ENCODE measurements at regions not wholly inside any gene's neighbourhood (a gene's known extent, or its start where the extent isn't known, plus 50 kb on each side); places are given as distances from the start of the nearest gene placed in this dataset.

DNA sequence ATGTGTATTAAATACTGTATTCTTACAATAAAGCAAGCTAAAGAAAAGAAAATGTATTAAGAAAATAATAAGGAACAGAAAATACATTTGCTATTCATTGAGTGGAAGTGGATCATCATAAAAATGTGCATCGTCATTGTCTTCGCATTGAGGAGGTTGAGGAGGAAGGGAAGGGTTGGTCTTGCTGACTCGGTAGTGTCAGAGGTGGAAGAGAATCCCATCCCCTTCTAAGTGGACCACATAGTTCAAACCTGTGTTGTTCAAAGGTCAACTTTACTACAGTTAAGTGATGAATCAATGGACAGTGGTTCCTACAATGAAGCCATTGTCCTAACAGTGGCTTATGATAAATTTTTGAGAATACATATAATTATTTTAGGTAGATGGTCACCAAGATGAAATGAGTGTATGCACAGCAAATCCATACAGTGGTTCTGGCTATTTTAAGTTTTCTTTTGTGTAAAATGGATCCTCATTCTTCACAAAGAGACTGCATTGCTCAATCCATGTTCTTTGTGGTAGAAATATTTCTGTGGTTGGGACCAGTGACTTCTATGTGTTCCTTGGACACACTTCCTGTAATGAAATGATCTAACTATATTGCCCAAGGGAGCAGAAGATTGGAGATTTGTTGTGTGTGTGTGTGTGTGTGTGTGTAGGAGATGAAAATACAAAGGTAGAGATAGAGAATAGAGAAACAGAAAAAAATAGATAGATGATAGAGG, 556.4 kb upstream of the AMELY start:
- no peaks in the 10 kb centered on the region for H3K4me1 ChIP-seq (ENCODE audit: control insufficient read depth in 2 of 2, insufficient read depth in 2 of 2, low read length in 2 of 2)
- ChIA-PET POLR2A (no interaction called here), CTCF (no interaction called here)
- Mint-ChIP-seq H3K27me3 (peaks cover 0 to 9% (median 6%) of the 10 kb centered on the region in 5 donors), H3K4me3 (no peak overlapping the region), H3K36me3 (no peaks in the 10 kb centered on the region), H3K4me1 (peaks cover 0 to 3% (median 0%) of the 10 kb centered on the region in 7 donors), H3K27ac (no peak overlapping the region), H3K9me3 (no peaks in the 10 kb centered on the region)
- H3K27me3 ChIP-seq (ENCODE audit: control insufficient read depth in 2 of 2, insufficient read depth in 2 of 2, low read length in 2 of 2) = no peaks in the 10 kb centered on the region
- no peaks in the 10 kb centered on the region for H3K36me3 ChIP-seq (ENCODE audit: control insufficient read depth in 2 of 3, insufficient read depth in 3 of 3, low read length in 3 of 3)
- ATAC-seq (no peak), DNase-seq (no peak)
- intact Hi-C loops (cut with micrococcal nuclease) = no loop called here
- H3K4me3 ChIP-seq (ENCODE audit: low read length) = no peak overlapping the region
- no peaks in the 10 kb centered on the region for H3K9me3 ChIP-seq (ENCODE audit: control insufficient read depth in 2 of 3, low read length in 3 of 3)
- H3K27ac ChIP-seq (ENCODE audit: low read depth, low read length) = no peak overlapping the region

DNA sequence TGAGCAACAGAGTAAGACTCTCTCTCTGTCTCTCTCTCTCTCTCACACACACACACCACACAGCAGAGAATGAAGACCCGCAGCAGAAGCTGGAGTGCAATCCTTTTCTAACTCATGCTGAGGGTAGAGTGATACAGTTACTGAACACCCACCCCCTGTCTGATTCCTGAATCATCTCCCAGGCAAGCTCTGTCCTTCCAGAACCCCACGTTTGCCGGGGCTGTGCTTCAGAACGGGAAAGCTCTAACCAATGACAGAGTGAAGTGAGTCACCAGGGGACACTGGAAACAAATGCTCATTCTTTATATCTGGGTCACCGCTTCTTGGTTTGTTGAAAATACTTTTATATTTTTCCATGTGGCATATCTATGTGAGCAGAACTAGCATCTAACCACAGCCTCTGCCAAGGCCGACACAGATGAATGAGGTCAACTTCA, 553.7 kb upstream of the AMELY start:
- intact Hi-C loops (cut with micrococcal nuclease) = no loop called here
- peak in 1 of 9 donors; percentile 25 for DNase-seq
- Histone ChIP-seq H3K4me1 (ENCODE audit: control insufficient read depth in 2 of 2, insufficient read depth in 2 of 2, low read length in 2 of 2) (no peaks in the 10 kb centered on the region), H3K9me3 (ENCODE audit: control insufficient read depth in 2 of 3, low read length in 3 of 3) (no peaks in the 10 kb centered on the region), H3K27ac (ENCODE audit: low read depth, low read length) (no peak overlapping the region), H3K27me3 (ENCODE audit: control insufficient read depth in 2 of 2, insufficient read depth in 2 of 2, low read length in 2 of 2) (no peaks in the 10 kb centered on the region), H3K4me3 (ENCODE audit: low read length) (no peak overlapping the region), H3K36me3 (ENCODE audit: control insufficient read depth in 2 of 3, insufficient read depth in 3 of 3, low read length in 3 of 3) (no peaks in the 10 kb centered on the region)
- ChIA-PET POLR2A (no interaction called here), CTCF (no interaction called here)
- no peak for ATAC-seq
- Mint-ChIP-seq H3K27me3 (peaks cover 0 to 19% (median 13%) of the 10 kb centered on the region in 5 donors), H3K4me3 (no peak overlapping the region), H3K27ac (peak overlapping the region in 1 of 9 donors; percentile 23), H3K36me3 (no peaks in the 10 kb centered on the region), H3K4me1 (peaks cover 0 to 3% (median 0%) of the 10 kb centered on the region in 7 donors), H3K9me3 (peaks cover 0 to 5% (median 0%) of the 10 kb centered on the region in 11 donors)

DNA sequence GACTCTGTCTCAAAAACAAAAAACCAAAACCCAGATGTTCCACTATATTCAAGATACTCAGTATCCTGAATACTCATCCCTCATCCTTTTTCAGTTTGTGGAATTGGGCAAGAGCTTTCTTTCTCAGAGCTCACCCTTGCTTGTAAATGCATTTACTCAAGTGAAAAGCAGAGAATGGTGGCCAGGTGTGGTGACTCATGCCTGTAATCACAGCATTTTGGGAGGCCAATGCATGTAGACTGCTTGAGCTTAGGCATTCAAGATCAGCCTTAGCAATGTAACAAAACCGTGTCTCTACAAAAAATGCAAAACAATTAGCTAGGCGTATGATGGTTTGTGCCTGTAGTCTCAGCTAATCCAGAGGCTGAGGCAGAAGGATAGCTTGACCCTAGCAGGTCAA, 553.2 kb upstream of the AMELY start:
- H3K9me3 Mint-ChIP-seq = peaks cover 0 to 7% (median 2%) of the 10 kb centered on the region in 11 donors
- POLR2A ChIA-PET = no interaction called here
- DNase-seq = no peak

DNA sequence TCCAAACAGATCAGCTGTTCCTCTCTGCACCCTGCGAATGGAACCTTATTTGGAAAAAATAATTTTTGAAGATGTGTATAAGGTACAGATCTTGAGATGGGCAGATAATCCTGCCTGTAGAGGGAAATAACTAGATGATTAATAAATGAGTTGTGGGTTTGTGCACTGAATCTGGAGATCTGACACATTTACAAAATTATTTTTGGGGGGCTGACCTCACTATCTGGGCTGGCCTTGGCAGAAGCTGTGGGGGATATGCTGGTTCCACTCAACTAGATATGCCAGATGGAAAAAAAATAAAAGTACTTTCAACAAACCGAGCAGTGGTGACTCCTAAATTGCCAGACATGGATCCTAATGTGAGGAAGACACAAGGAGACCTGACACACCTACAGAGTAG, 552.2 kb upstream of the AMELY start:
- intact Hi-C loops (cut with micrococcal nuclease) = no loop called here
- no peak for DNase-seq
- Mint-ChIP-seq H3K9me3 (peaks cover 0 to 9% (median 3%) of the 10 kb centered on the region in 11 donors), H3K4me1 (peaks cover 0 to 3% (median 0%) of the 10 kb centered on the region in 7 donors), H3K36me3 (peaks cover 0 to 3% (median 0%) of the 10 kb centered on the region in 5 donors), H3K27me3 (peaks cover 0 to 32% (median 18%) of the 10 kb centered on the region in 5 donors), H3K4me3 (no peak overlapping the region), H3K27ac (no peak overlapping the region)
- Histone ChIP-seq H3K27ac (ENCODE audit: low read depth, low read length) (no peak overlapping the region), H3K27me3 (ENCODE audit: control insufficient read depth in 2 of 2, insufficient read depth in 2 of 2, low read length in 2 of 2) (no peaks in the 10 kb centered on the region), H3K9me3 (ENCODE audit: control insufficient read depth in 2 of 3, low read length in 3 of 3) (no peaks in the 10 kb centered on the region), H3K4me3 (ENCODE audit: low read length) (no peak overlapping the region), H3K36me3 (ENCODE audit: control insufficient read depth in 2 of 3, insufficient read depth in 3 of 3, low read length in 3 of 3) (no peaks in the 10 kb centered on the region), H3K4me1 (ENCODE audit: control insufficient read depth in 2 of 2, insufficient read depth in 2 of 2, low read length in 2 of 2) (no peaks in the 10 kb centered on the region)
- ChIA-PET CTCF (no interaction called here), POLR2A (no interaction called here)
- ATAC-seq = no peak

More for the DNA sequence above, 553.2 kb upstream of the AMELY start:
- CTCF ChIA-PET = no interaction called here
- Mint-ChIP-seq H3K4me1 (peaks cover 0 to 3% (median 0%) of the 10 kb centered on the region in 7 donors), H3K27ac (no peak overlapping the region), H3K36me3 (peaks cover 0 to 2% (median 0%) of the 10 kb centered on the region in 5 donors), H3K4me3 (no peak overlapping the region), H3K27me3 (peaks cover 0 to 22% (median 14%) of the 10 kb centered on the region in 5 donors)
- no peak overlapping the region for H3K27ac ChIP-seq (ENCODE audit: low read depth, low read length)
- H3K4me3 ChIP-seq (ENCODE audit: low read length) = no peak overlapping the region
- H3K4me1 ChIP-seq (ENCODE audit: control insufficient read depth in 2 of 2, insufficient read depth in 2 of 2, low read length in 2 of 2) = no peaks in the 10 kb centered on the region
- intact Hi-C loops (cut with micrococcal nuclease) = no loop called here
- no peaks in the 10 kb centered on the region for H3K36me3 ChIP-seq (ENCODE audit: control insufficient read depth in 2 of 3, insufficient read depth in 3 of 3, low read length in 3 of 3)
- H3K27me3 ChIP-seq (ENCODE audit: control insufficient read depth in 2 of 2, insufficient read depth in 2 of 2, low read length in 2 of 2) = no peaks in the 10 kb centered on the region
- no peaks in the 10 kb centered on the region for H3K9me3 ChIP-seq (ENCODE audit: control insufficient read depth in 2 of 3, low read length in 3 of 3)
- no peak for ATAC-seq

DNA sequence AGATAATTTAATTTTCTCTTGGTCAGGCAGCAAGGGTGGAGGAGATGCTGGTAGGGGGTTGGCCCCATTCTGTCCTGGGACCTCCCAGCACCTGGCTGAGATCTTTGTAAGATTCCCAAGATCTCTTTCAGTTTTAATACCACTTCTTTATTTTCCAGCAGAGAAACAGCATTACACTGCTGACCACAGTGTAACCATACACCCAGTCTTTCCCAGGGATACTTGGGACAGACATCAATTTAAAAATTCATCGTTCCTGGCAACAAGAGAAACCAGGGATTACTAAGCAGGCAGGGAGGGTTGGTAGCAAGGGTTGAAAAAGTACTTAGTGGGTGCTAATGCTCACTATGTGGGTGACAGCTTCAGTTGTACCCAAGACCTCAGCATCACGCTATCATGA, 551.6 kb upstream of the AMELY start:
- no peaks in the 10 kb centered on the region for H3K4me1 ChIP-seq (ENCODE audit: control insufficient read depth in 2 of 2, insufficient read depth in 2 of 2, low read length in 2 of 2)
- no peaks in the 10 kb centered on the region for H3K9me3 ChIP-seq (ENCODE audit: control insufficient read depth in 2 of 3, low read length in 3 of 3)
- intact Hi-C loops (cut with micrococcal nuclease) = no loop called here
- H3K4me3 ChIP-seq (ENCODE audit: low read length) = no peak overlapping the region
- no peaks in the 10 kb centered on the region for H3K27me3 ChIP-seq (ENCODE audit: control insufficient read depth in 2 of 2, insufficient read depth in 2 of 2, low read length in 2 of 2)
- Mint-ChIP-seq H3K36me3 (peaks cover 0 to 3% (median 0%) of the 10 kb centered on the region in 5 donors), H3K27me3 (peaks cover 0 to 34% (median 15%) of the 10 kb centered on the region in 5 donors), H3K27ac (no peak overlapping the region), H3K9me3 (peaks cover 0 to 9% (median 3%) of the 10 kb centered on the region in 11 donors), H3K4me1 (peaks cover 0 to 3% (median 0%) of the 10 kb centered on the region in 7 donors), H3K4me3 (no peak overlapping the region)
- no peak overlapping the region for H3K27ac ChIP-seq (ENCODE audit: low read depth, low read length)
- no peak for ATAC-seq
- DNase-seq = no peak
- H3K36me3 ChIP-seq (ENCODE audit: control insufficient read depth in 2 of 3, insufficient read depth in 3 of 3, low read length in 3 of 3) = no peaks in the 10 kb centered on the region
- CTCF ChIA-PET = no interaction called here
- POLR2A ChIA-PET = no interaction called here

DNA sequence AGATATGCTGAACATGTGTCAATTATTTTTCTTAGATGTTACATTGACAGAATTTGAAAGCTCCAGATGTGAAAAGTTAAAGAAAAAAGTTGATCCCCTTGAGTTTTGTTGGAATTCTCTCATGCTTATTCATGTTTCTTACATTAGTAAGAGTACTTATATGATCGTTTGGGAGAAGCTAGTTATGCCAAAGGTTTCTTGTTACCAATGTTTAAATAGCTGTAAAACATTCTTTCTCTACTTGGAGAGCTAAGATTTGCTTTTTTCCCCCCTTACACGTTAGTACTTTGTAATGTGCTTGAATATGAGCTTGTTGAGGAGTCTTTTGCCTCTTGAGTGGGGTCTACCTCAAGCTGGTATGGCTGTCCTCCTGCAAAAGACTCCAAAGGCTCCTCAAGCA, 551.1 kb upstream of the AMELY start:
- H3K27ac ChIP-seq (ENCODE audit: low read depth, low read length) = no peak overlapping the region
- no peak for ATAC-seq
- ChIA-PET POLR2A (no interaction called here), CTCF (no interaction called here)
- H3K27me3 ChIP-seq (ENCODE audit: control insufficient read depth in 2 of 2, insufficient read depth in 2 of 2, low read length in 2 of 2) = no peaks in the 10 kb centered on the region
- H3K4me1 ChIP-seq (ENCODE audit: control insufficient read depth in 2 of 2, insufficient read depth in 2 of 2, low read length in 2 of 2) = no peaks in the 10 kb centered on the region
- Mint-ChIP-seq H3K9me3 (peaks cover 0 to 9% (median 3%) of the 10 kb centered on the region in 11 donors), H3K27me3 (peaks cover 0 to 34% (median 15%) of the 10 kb centered on the region in 5 donors), H3K4me1 (peaks cover 0 to 3% (median 0%) of the 10 kb centered on the region in 7 donors), H3K36me3 (peaks cover 0 to 3% (median 0%) of the 10 kb centered on the region in 5 donors), H3K4me3 (no peak overlapping the region), H3K27ac (no peak overlapping the region)
- DNase-seq = no peak
- H3K9me3 ChIP-seq (ENCODE audit: control insufficient read depth in 2 of 3, low read length in 3 of 3) = no peaks in the 10 kb centered on the region
- H3K4me3 ChIP-seq (ENCODE audit: low read length) = no peak overlapping the region
- no peaks in the 10 kb centered on the region for H3K36me3 ChIP-seq (ENCODE audit: control insufficient read depth in 2 of 3, insufficient read depth in 3 of 3, low read length in 3 of 3)
- intact Hi-C loops (cut with micrococcal nuclease) = no loop called here
